Left renal pelvis (tissue), 4 donors: ENCODE measurements at regions not wholly inside any gene's neighbourhood (a gene's known extent, or its start where the extent isn't known, plus 50 kb on each side); places are given as distances from the start of the nearest gene placed in this dataset.

Experiments used
- DNase-seq, 4 donors: peaks; one replicate each; pipeline ENCODE4 v3.0.0-alpha.2; 2013; ENCODE audit warnings: low read depth in 4 of 4, low spot score in 3 of 4

DNA sequence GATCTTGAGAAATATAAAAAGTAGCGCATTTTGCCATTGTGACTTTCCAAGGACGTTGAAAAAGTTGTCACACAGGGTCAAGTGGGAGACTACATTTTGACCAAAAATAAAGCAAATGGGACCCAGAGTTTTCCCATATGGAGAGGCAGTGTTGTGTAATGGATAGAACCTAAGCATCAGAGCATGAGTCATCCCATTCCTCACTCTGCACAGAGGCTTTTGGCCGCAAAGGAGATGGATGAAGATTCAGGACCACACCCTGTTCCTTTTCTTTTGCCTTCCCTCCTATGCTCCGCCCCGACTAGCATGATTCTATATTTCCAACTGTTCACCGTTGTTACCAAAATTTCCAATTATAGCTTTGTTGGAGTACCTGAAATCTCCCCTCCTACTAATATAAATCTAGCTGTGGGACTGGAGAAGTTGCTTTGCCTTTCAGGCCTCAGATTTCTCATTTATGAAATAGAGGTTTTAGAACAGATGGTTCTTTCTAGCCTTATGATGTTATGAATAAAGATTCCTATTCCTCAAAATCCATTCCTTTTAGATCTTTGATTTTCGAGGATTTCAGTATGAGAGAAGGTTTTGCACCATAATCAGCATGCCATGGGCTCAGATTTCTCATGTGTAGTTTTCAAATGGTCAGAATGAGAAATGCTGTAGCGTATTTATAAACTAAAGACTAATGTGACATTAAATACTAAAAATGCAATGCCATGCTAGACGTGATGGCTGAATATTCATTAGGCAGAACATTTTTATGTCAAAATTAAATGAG lies 921.9 kb upstream of the TENM4 start:
- no peak for DNase-seq

DNA sequence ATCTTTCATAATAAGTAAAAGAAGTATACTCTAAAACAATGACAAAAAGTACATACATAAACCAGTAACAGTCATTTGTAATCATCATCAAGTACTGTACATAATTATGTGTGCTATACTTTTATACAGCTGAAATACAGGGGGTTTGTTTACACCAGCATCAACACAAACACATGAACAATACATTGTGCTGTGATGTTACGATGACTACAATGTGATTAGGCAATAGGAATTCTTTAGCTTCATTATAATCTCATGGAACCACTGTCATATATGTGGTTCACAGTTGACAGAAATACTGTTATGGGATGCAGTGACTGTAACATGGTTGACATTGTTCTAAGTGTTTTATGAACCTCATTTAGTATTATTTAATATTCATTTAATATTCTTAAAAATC lies 914.4 kb upstream of the TENM4 start:
- no peak for DNase-seq

DNA sequence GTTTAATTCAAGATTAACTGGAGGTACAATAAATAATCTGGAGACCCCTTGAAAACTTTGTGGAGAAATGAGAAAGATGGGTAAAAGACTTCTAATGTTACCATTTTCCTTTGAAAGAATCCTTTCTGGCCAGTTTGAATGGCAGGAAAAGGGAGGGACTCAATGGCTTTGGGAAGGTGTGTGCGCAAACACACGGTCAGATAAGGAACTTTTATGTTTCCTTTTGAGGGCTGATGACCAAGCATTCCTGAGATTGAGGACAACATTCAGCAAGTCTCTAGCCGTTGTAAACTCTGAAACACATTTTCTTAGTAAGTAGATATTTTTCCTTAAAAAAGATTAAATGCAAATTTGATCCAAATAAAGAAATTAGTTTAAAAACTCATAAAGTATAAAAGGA lies 909.7 kb upstream of the TENM4 start:
- no peak for DNase-seq

DNA sequence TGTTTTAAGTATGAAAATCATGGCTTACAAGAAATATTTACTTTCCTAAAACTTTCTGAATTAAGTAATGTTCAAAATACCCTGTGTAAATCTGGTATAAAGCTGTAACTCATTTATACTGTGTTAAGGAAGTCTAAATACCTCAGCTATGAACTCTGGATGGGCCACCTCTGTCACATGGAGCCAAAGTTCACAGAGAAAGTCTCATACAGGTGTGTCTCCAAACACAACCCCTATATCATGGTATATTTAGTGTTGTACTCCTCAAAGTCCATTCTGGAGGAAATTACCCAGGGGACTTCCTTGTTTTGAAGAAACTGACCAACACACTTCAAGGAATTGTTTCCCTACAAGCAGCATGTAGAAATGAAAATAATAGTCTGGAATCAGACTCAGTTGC lies 909.2 kb upstream of the TENM4 start:
- DNase-seq: no peak

DNA sequence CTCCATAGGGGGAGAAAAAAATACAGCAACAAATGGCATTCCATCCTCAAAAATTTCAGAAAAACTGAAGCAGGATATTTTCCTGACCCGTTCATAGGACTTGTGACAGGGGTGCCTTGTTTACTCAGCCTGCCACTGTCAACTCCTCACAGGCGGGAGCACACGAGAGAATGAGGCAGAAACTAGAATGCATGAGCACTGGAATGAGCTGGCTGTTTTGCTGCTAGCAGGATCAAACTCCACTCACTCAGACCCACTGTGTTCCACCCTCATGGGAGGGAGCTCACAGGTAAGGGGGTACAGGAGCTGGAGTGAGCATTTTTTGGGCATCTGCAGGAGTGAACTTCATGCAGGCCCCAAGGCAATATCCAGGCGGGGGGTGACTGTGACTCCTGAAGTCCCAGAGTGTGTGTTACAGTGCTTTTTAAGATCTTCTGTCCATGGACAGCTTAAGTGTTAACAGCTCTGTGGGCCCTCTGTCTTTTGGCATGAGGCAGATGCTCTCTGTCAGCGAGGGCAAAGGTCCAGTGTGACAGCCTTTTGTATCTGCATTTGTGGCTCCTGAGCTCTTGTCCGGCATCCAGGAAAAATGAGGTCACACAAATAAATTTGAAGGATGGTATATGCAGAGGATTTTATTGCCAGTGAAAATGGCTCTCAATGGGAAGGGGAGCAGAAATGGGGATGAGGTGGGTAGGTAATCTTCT lies 905.7 kb upstream of the TENM4 start:
- DNase-seq: no peak

DNA sequence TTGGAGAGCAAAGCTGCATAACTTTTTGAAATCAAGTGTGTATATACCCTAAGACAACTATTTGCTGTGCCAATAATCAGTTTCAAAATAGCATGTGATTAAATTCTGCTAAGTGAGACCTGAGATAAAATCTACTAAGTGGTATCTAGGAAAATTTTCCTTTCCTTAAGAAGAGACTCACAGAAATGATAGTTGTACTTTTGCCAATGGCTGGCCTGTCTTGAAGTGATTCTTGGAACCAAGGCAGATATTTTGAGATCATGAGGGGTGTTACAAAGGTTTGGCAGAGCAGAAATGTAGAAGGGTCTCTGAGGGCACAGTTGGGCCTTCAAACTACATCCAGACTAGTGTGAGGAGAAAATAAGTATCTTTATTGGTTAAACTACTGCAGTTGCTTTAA lies 902.6 kb upstream of the TENM4 start:
- no peak for DNase-seq

DNA sequence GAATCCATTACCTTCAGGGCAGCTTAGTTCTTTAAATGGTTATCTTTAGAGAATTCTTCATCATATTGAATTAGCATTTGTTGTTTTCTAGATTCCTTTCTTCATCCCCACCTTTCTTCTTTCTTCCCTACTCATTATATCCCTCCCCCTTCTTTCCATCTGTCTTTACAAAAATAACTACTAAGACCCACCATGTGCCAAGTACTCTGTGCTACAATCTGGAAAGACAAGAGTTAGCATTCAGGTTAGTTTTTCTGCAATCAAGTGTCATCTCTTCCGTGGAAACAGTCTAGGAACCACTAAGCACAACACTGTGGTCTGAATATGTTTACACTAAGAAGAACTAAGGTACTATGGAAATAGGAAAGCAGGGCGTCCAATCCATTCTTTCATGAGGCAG lies 897.4 kb upstream of the TENM4 start:
- DNase-seq: no peak

DNA sequence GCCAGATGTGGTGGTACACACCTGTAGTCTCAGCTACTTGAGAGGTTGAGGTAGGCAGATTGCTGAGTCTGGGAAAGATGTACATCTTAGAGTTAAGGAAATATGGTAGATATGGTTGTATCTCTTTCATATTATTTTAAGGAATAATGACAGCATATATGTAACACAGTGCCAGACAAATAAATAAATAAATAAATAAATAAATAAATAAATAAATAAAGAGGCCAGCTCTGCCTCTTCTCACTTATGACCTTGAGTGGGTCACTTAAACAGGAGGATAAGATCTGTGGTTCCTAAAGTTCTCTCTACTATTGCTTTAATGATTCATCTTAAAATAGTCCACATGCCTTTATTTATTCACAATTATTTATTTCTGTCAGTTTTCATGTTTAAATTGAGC lies 890.9 kb upstream of the TENM4 start:
- DNase-seq: no peak

DNA sequence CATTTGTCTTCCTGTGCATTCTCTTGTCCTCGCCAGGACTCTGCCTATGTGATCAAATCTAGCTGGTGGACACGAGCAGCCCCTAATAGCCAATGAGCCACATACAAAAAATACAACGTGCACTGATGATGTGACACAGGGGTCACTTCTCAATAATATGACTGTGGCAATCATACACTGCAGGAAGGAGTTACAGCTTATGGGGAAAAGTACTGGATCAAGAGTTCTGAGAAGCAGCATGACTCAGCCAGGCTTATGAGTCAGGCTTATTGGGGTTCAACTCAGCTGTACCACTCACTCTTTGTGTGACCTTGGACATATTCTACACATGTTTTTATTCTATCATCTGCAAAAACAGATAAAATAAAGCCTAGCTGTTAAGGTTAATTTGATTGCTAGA lies 889.4 kb upstream of the TENM4 start:
- DNase-seq: no peak

DNA sequence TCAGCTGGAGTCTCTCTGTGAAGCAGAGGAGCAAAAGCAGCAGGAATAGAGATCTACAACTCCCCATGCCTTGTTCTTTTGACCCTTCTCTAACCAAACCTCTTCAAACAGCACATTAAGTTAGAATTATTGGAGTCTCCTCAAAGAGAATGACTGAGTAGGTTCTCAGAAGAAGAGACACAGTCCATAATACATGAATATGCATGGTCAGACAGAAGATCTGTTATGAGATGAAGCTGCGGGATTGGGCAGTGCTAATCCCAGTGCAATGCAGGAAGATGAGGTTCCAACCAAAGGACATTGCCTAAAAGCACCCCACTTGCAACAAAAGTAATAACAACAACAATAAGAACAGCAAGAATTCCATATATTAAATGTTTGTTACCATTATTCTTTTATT lies 887.9 kb upstream of the TENM4 start:
- no peak for DNase-seq

DNA sequence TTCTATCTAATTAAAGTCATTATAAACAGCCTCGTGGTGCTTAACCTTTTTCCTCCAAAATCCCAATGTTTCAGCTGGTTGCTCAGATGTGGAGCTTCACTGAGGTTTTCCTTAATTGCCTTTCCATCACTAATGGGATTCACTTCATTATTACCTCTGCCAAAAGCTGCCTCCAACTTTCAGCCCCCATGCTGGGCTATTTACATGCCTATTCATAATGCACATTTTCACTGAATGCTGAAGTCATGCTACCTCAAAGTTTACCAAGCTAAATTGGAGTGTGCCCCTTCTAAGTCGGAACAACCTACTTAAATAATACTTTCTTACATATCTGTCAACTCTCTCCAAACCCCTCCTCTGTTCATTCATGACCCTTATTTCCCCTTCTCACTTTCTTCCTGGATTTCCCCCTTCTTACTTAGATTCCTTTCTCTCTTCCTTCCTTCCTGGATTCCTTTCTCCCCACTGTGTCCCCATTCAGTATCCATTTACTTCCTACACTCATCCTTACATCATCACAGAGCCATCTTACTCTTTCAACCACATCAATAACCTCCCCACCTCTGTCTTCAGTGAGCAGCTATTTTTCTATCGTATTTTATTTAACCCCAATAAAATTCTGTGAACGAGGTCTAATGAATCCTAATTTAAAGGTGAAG lies 887.3 kb upstream of the TENM4 start:
- DNase-seq: no peak

DNA sequence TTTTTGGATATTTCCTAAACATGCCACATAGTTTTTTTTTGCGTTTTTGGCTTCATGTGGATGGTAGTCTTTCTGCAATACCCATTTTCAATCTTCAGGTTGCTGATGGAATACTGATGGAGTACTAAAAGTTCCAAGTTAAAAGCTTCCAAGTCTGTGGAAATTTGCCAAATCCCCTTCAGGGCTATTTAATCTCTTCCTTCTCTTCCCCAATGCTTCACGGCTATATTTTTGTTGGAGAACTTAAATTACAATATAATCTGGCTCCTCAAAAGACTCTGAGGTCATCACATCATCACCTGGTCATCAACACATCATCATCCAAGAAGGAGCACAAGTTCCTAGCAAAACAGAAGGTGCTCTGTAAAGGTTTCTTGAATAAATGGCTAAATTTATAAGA lies 881.0 kb upstream of the TENM4 start:
- DNase-seq: no peak

DNA sequence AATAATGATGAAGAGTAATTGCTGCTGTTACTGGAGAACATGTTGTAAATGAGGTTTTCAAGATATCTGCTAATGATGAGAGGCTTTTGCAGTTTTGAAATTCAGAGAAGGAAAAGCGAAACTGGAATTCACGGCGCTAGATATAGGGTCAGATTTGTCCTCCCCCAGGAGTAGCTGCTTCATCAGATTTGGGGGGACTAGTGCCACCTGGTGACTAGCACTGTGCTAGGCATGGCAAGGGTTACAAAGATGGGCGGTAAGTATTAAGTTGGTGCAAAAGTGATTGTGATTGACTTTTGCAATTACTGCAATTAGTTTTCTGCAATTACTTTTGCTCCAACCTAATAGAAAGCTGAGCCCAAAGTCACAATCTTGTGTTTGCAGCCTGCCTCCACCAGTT lies 879.9 kb upstream of the TENM4 start:
- no peak for DNase-seq

DNA sequence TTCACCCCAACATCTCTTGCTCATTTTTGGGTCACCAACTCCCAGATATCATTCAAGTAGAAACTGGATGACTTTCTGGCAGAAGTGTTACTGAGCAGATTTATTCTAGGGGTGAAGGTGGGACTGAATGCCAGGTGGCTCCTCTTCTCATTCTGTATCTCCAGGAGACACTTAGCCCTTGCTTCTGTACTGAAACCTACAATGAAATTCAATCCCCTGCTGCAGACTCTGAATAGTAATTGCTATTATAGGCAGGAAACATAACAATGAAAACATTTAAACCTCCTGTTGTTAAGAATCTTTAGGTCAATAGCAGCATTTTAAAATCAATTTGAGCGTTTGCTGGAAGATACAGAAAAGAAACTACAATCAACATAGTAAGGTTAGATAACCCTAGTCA lies 879.4 kb upstream of the TENM4 start:
- no peak for DNase-seq

DNA sequence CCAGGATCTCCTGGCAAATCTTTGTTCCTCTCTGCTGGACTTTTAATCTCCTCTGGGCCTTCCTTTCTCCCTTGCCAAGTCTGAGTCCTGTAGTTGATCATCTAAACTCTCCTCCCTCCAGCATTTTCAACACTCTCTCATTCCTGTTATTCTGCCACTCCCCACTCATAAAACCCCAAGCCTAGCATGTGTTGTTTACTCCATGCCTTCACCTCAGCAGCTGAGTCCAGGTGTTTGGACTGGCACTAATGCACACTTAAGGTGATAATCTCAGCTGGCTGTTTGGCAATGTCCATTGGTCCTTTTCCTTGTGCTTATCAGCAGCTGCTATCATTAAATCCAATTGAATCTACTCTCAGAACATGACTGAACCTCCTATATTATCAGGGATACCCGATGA lies 876.8 kb upstream of the TENM4 start:
- DNase-seq: no peak

DNA sequence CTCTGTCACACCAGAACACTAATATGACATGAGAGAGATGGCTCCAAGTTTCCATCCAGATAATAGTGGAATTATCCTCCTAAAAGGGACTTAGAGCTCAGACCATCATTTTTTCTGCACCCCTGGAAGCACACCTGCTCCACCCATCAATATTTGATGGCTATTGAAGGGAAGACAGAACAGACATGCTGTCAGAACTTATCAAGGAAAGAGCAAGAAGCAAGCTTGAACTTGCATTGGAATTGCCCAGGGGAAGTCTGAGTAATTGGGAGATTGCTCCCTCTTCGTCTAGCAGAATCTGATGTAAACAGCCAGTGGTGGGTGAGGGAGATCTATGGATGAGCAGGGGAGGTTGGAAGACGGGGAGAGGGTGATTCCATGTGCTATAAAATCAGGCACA lies 874.4 kb upstream of the TENM4 start:
- no peak for DNase-seq

DNA sequence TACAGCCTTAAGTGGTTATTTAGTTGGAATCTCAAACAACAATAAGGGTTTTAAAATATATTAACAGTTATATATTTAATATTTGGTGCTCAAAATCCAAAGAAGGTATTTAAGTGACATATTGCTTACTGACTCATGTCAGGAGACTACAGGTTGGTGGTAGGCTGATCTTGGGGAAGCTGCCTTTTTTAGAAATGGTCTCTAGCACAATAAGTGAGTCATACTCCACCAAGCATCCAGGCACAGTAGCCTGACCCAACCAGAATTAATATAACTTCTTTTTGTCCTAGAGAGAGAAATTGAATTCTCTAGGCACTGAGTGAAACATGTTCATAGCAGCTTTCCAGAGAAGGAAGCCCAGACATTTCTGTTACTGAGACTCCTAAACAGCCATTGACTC lies 868.5 kb upstream of the TENM4 start:
- no peak for DNase-seq

DNA sequence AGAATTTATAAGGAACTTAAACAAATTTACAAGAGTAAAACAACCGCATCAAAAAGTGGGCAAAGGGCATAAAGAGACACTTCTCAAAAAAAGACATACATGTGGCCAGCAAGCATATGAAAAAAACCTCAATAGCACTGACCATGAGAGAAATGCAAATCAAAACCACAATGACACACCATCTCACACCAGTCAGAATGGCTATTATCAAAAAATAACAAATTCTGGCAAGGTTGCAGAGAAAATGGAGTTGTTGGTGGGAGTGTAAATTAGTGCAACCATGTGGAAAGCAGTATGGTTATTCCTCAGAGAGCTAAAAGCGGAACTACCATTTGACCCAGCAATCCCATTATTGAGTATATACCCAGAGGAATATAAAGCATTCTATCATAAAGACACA lies 866.8 kb upstream of the TENM4 start:
- DNase-seq: no peak

DNA sequence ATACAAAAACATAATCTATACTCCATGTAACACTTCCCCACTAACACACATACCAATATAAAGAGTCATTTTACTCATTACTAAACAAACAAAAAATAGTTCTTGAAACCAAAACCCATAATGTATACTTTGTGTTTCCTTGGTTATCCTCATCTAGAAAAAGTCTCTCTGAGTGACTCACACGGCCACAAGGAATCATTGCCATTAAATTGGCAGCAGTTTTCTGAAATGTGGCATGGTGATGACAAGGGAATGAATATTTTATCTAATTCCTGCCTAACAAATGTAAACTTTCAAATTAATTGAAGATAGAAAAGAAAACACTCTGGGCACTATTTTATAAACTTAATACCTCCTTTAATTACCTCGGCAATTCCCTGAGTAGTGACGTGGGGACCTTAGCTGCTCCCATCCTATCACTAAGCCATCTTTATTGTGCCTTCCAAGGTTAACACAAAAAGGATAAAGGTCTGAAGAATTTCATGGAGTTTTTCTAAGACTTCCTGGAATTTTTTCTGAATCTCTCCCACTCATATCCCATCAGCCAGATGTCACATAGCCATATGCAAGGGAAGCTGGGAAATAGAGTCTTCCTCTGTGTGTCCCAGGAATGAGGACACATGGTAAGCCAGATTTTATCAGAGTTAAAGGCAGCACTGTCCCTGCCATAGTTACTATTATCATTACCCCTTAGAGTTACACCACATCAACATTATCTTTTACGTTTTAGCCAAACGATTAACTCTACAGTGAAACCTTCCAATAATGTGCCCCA lies 857.2 kb upstream of the TENM4 start:
- no peak for DNase-seq

DNA sequence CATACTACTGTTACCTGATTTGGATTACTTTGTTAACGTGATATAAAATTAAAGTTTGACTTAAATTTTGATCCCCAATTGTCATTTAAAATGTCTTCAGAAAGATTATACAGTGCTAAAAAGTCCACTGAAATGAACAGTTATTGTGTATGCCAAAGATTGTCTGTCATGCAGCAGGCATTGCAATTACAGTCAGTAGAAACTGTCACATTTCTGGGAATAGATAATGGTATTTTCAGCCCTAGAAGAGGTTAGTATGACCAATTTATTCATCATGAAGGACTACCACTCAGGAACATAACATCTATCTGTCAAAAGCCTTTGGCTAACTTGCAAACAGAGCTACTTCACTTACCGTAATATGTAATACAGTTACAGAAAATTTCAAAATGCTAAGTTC lies 852.5 kb upstream of the TENM4 start:
- no peak for DNase-seq
